WTC11 (cell line): ENCODE measurements at regions not wholly inside any gene's neighbourhood (a gene's known extent, or its start where the extent isn't known, plus 50 kb on each side); places are given as distances from the start of the nearest gene placed in this dataset.

ENCODE experiments used
- ATAC-seq: fragments of 200-7000 bp; cut with Tn5 transposase; 2 replicates; pipeline ENCODE4 v1.10.0; 2021; ENCODE audit warnings: mild to moderate bottlenecking, moderate library complexity
- CTCF ChIA-PET: fragments of 300-600 bp; sonication (Branson Sonifier 250); formaldehyde crosslinking; loops from one replicate; lab custom pipeline; 2021; ENCODE audit warnings: antibody characterized with exemption; lab: Charles Lee
- POLR2A ChIA-PET: fragments of 350-600 bp; sonication (Branson Sonifier 250); formaldehyde crosslinking; loops from one replicate; lab custom pipeline; 2021; ENCODE audit warnings: antibody characterized with exemption; lab: Charles Lee
- DNase-seq: peaks from one replicate; pipeline ENCODE4 v3.0.0; 2021; ENCODE audit warnings: low spot score
- H3K27ac Mint-ChIP-seq: 2 replicates; pipeline ENCODE4 v1.8.0; 2021; ENCODE audit warnings: mixed read lengths
- H3K27me3 Mint-ChIP-seq: 2 replicates; pipeline ENCODE4 v1.8.0; 2021; ENCODE audit warnings: low read depth, mild to moderate bottlenecking, moderate library complexity, mixed read lengths
- H3K36me3 Mint-ChIP-seq: 2 replicates; pipeline ENCODE4 v1.8.0; 2021; ENCODE audit warnings: mixed read lengths
- H3K4me1 Mint-ChIP-seq: 2 replicates; pipeline ENCODE4 v1.8.0; 2022; ENCODE audit warnings: mixed read lengths
- H3K4me3 Mint-ChIP-seq: 2 replicates; pipeline ENCODE4 v1.8.0; 2021; ENCODE audit warnings: mild to moderate bottlenecking, moderate library complexity, mixed read lengths
- H3K9me3 Mint-ChIP-seq: 2 replicates; pipeline ENCODE4 v1.8.0; 2021; ENCODE audit warnings: mixed read lengths
- CBFB ChIP-seq: sonication (generic); formaldehyde crosslinking; IDR thresholded peaks from 2 replicates; pipeline ENCODE4 v1.8.1; 2022; ENCODE audit warnings: mild to moderate bottlenecking, low read depth, missing genetic modification reagents
- ELF4 ChIP-seq: sonication (generic); formaldehyde crosslinking; IDR thresholded peaks from 2 replicates; pipeline ENCODE4 v1.8.1; 2022; ENCODE audit warnings: low read depth, mild to moderate bottlenecking, moderate library complexity, missing genetic modification reagents
- EMX1 ChIP-seq: fragments of 250-450 bp; sonication (Bioruptor Pico); IDR thresholded peaks from 2 replicates; pipeline ENCODE4 v1.8.0; 2021; ENCODE audit warnings: mild to moderate bottlenecking
- ESRRA ChIP-seq: sonication (generic); formaldehyde crosslinking; IDR thresholded peaks from 2 replicates; pipeline ENCODE4 v1.8.1; 2022; ENCODE audit warnings: mild to moderate bottlenecking, missing genetic modification reagents, borderline replicate concordance
- FOXJ3 ChIP-seq: sonication (generic); formaldehyde crosslinking; IDR thresholded peaks from 2 replicates; pipeline ENCODE4 v1.9.0; 2021; ENCODE audit warnings: missing genetic modification reagents, mild to moderate bottlenecking, borderline replicate concordance
- FOXK1 ChIP-seq: sonication (generic); formaldehyde crosslinking; IDR thresholded peaks from 2 replicates; pipeline ENCODE4 v1.8.0; 2022; ENCODE audit warnings: mild to moderate bottlenecking, moderate library complexity, missing genetic modification reagents
- GABPB1 ChIP-seq: sonication (generic); formaldehyde crosslinking; IDR thresholded peaks from 2 replicates; pipeline ENCODE4 v1.8.1; 2023; ENCODE audit warnings: mild to moderate bottlenecking, missing genetic modification reagents
- KAT7 ChIP-seq: sonication (generic); formaldehyde crosslinking; IDR thresholded peaks from 2 replicates; pipeline ENCODE4 v1.8.1; 2023; ENCODE audit warnings: missing genetic modification reagents, mild to moderate bottlenecking, borderline replicate concordance
- OVOL2 ChIP-seq: fragments of 250-450 bp; sonication (Bioruptor Pico); IDR thresholded peaks from 2 replicates; pipeline ENCODE4 v1.9.0; 2021; ENCODE audit warnings: mild to moderate bottlenecking, borderline replicate concordance
- RORB ChIP-seq: fragments of 250-450 bp; sonication (Bioruptor Pico); IDR thresholded peaks from 2 replicates; pipeline ENCODE4 v1.9.0; 2021; ENCODE audit warnings: mild to moderate bottlenecking
- SMAD3 ChIP-seq: sonication (generic); formaldehyde crosslinking; IDR thresholded peaks from 2 replicates; pipeline ENCODE4 v1.8.0; 2022; ENCODE audit warnings: missing genetic modification reagents, mild to moderate bottlenecking, borderline replicate concordance
- SOX15 ChIP-seq: fragments of 250-450 bp; sonication (Bioruptor Pico); IDR thresholded peaks from 2 replicates; pipeline ENCODE4 v1.9.0; 2021; ENCODE audit warnings: mild to moderate bottlenecking
- TEAD4 ChIP-seq: sonication (generic); formaldehyde crosslinking; IDR thresholded peaks from 2 replicates; pipeline ENCODE4 v1.8.0; 2022; ENCODE audit warnings: mild to moderate bottlenecking, missing genetic modification reagents
- ZBTB21 ChIP-seq: sonication (generic); formaldehyde crosslinking; IDR thresholded peaks from 2 replicates; pipeline ENCODE4 v1.8.1; 2023; ENCODE audit warnings: mild to moderate bottlenecking, missing genetic modification reagents, borderline replicate concordance
- ZNF317 ChIP-seq: sonication (generic); formaldehyde crosslinking; IDR thresholded peaks from 2 replicates; pipeline ENCODE4 v1.8.1; 2023; ENCODE audit warnings: low read depth, mild to moderate bottlenecking, moderate library complexity, missing genetic modification reagents, borderline replicate concordance
- ZNF416 ChIP-seq: fragments of 250-450 bp; sonication (Bioruptor Pico); IDR thresholded peaks from 2 replicates; pipeline ENCODE4 v1.9.0; 2021; ENCODE audit warnings: mild to moderate bottlenecking, inconsistent platforms
- TF ChIP-seq, protein P1 (sequence below): sonication (generic); formaldehyde crosslinking; IDR thresholded peaks from 2 replicates; pipeline ENCODE4 v1.8.1; 2022; ENCODE audit warnings: mild to moderate bottlenecking, moderate library complexity, missing genetic modification reagents
- TF ChIP-seq, protein P2 (sequence below): sonication (generic); formaldehyde crosslinking; IDR thresholded peaks from 2 replicates; pipeline ENCODE4 v1.8.1; 2022; ENCODE audit warnings: mild to moderate bottlenecking, missing genetic modification reagents, moderate library complexity, borderline replicate concordance
- TF ChIP-seq, protein P3 (sequence below): sonication (generic); formaldehyde crosslinking; IDR thresholded peaks from 2 replicates; pipeline ENCODE4 v1.8.1; 2023; ENCODE audit warnings: mild to moderate bottlenecking, missing genetic modification reagents
- TF ChIP-seq, protein P4 (sequence below): sonication (generic); formaldehyde crosslinking; IDR thresholded peaks from 2 replicates; pipeline ENCODE4 v1.8.0; 2022; ENCODE audit warnings: mild to moderate bottlenecking, missing genetic modification reagents
- TF ChIP-seq, protein P5 (sequence below): sonication (generic); formaldehyde crosslinking; IDR thresholded peaks from 2 replicates; pipeline ENCODE4 v1.8.1; 2022; ENCODE audit warnings: low read depth, mild to moderate bottlenecking, moderate library complexity, missing genetic modification reagents, borderline replicate concordance
- TF ChIP-seq, protein P6 (sequence below): sonication (generic); formaldehyde crosslinking; IDR thresholded peaks from 2 replicates; pipeline ENCODE4 v1.8.1; 2023; ENCODE audit warnings: mild to moderate bottlenecking, missing genetic modification reagents, moderate library complexity
- TF ChIP-seq, protein P7 (sequence below): fragments of 250-450 bp; sonication (Bioruptor Pico); IDR thresholded peaks from 2 replicates; pipeline ENCODE4 v1.9.0; 2021; ENCODE audit warnings: mild to moderate bottlenecking, borderline replicate concordance
- TF ChIP-seq, protein P8 (sequence below): fragments of 250-450 bp; sonication (Bioruptor Pico); IDR thresholded peaks from 2 replicates; pipeline ENCODE4 v1.9.0; 2021; ENCODE audit warnings: mild to moderate bottlenecking

DNA sequence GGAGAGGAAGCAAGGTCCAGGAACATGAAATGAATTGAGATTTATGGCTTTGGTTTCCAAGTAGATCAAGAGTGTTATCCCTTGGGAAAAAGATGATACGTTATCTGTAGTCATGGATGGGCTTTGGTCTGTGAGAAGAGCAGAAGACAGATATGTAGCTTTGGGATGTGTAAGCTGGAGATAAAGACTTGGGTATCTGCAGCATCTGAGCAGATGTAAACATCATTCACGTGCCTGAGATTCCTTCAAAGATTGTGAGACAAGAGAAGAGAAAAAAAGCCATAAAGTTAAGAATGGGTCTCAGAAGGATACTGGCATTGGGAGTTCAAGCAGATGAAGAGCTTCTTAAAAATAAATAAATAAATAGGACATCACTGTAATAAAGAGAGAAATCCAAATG is 217.8 kb downstream of the PTPRC start:
- Mint-ChIP-seq H3K36me3 (no peaks in the 10 kb centered on the region), H3K4me1 (no peaks in the 10 kb centered on the region)
- TF ChIP-seq ZBTB21: no peak
- TF ChIP-seq, protein P1, sequence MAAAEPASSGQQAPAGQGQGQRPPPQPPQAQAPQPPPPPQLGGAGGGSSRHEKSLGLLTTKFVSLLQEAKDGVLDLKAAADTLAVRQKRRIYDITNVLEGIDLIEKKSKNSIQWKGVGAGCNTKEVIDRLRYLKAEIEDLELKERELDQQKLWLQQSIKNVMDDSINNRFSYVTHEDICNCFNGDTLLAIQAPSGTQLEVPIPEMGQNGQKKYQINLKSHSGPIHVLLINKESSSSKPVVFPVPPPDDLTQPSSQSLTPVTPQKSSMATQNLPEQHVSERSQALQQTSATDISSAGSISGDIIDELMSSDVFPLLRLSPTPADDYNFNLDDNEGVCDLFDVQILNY: no peak
- no peak for TF ChIP-seq TEAD4
- TF ChIP-seq, protein P2, sequence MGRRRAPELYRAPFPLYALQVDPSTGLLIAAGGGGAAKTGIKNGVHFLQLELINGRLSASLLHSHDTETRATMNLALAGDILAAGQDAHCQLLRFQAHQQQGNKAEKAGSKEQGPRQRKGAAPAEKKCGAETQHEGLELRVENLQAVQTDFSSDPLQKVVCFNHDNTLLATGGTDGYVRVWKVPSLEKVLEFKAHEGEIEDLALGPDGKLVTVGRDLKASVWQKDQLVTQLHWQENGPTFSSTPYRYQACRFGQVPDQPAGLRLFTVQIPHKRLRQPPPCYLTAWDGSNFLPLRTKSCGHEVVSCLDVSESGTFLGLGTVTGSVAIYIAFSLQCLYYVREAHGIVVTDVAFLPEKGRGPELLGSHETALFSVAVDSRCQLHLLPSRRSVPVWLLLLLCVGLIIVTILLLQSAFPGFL: no peak
- TF ChIP-seq RORB (CRISPR knock-in tag): no peak
- TF ChIP-seq ZNF416 (CRISPR knock-in tag): no peak
- no peak for TF ChIP-seq FOXJ3 (CRISPR knock-in tag)
- TF ChIP-seq SMAD3: no peak
- TF ChIP-seq, protein P3, sequence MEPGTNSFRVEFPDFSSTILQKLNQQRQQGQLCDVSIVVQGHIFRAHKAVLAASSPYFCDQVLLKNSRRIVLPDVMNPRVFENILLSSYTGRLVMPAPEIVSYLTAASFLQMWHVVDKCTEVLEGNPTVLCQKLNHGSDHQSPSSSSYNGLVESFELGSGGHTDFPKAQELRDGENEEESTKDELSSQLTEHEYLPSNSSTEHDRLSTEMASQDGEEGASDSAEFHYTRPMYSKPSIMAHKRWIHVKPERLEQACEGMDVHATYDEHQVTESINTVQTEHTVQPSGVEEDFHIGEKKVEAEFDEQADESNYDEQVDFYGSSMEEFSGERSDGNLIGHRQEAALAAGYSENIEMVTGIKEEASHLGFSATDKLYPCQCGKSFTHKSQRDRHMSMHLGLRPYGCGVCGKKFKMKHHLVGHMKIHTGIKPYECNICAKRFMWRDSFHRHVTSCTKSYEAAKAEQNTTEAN (CRISPR knock-in tag): no peak
- TF ChIP-seq GABPB1 (CRISPR knock-in tag): no peak
- TF ChIP-seq, protein P4, sequence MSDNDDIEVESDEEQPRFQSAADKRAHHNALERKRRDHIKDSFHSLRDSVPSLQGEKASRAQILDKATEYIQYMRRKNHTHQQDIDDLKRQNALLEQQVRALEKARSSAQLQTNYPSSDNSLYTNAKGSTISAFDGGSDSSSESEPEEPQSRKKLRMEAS (CRISPR knock-in tag): no peak
- TF ChIP-seq CBFB (CRISPR knock-in tag): no peak
- no peak for TF ChIP-seq KAT7 (CRISPR knock-in tag)
- TF ChIP-seq OVOL2 (CRISPR knock-in tag): no peak
- TF ChIP-seq ESRRA (CRISPR knock-in tag): no peak
- TF ChIP-seq, all 79 proteins: peak for 0
- Mint-ChIP-seq H3K9me3 (peaks cover 4% of the 10 kb centered on the region; the same call in 1 of the 2 replicates), H3K27me3 (no peaks in the 10 kb centered on the region), H3K27ac (no peak overlapping the region), H3K4me3 (no peak overlapping the region)
- ChIA-PET CTCF (no interaction called here), POLR2A (interaction anchor here (0.7 kb wide), 1 partner anchor 12 kb away, joined by 3 read pairs; no protein-coding TSS in a partner anchor)
- ATAC-seq: no peak
- no peak for DNase-seq

DNA sequence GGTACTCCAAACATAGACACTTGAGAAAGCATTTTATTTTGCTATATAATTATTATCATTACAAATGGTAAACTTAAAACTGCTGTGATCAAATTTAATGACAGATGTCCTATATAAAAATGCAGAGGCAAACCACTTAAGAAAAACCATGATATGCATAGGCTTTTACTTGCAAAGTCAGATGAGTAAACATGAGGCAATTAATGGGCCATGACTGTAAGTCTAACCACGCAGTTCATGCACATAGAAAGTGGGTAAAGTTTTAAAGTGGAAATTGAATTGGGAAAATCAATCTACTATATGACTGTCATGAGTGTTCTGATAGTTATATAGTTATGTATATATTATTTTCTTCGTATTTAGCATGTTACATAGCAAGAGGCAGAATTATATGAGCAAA is 219.2 kb downstream of the PTPRC start:
- Mint-ChIP-seq H3K36me3 (no peaks in the 10 kb centered on the region), H3K27ac (no peak overlapping the region), H3K4me1 (no peaks in the 10 kb centered on the region), H3K9me3 (peaks cover 4% of the 10 kb centered on the region; the same call in 1 of the 2 replicates), H3K27me3 (no peaks in the 10 kb centered on the region), H3K4me3 (no peak overlapping the region)
- no peak for DNase-seq
- no peak for ATAC-seq
- POLR2A ChIA-PET: no interaction called here
- TF ChIP-seq, protein P5, sequence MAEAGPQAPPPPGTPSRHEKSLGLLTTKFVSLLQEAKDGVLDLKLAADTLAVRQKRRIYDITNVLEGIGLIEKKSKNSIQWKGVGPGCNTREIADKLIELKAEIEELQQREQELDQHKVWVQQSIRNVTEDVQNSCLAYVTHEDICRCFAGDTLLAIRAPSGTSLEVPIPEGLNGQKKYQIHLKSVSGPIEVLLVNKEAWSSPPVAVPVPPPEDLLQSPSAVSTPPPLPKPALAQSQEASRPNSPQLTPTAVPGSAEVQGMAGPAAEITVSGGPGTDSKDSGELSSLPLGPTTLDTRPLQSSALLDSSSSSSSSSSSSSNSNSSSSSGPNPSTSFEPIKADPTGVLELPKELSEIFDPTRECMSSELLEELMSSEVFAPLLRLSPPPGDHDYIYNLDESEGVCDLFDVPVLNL: no peak
- TF ChIP-seq SOX15 (no peak), FOXK1 (CRISPR knock-in tag) (no peak)
- CTCF ChIA-PET: no interaction called here

DNA sequence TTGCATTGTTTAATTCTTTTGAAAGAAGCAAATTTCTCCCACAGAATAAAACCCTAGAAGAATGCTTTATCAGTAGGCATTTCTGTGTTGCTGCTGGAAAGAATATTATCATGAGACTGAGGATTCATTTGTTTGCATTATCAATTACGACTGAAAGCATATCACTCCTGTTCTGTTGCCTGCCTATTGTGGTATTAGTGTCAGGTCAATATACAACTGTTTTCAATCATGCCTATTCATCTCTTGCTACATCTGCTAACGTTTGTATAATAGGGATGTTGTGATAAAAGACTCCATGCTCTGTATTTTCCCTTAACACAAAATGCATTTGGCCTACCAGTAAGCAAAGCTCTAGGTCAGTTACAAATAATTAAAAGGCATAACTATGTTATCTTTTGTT is 221.5 kb downstream of the PTPRC start:
- POLR2A ChIA-PET: no interaction called here
- no peaks in the 10 kb centered on the region for H3K36me3 Mint-ChIP-seq
- no peaks in the 10 kb centered on the region for H3K27me3 Mint-ChIP-seq
- ATAC-seq (no peak), DNase-seq (no peak)
- CTCF ChIA-PET: no interaction called here
- no peak overlapping the region for H3K27ac Mint-ChIP-seq
- no peaks in the 10 kb centered on the region for H3K4me1 Mint-ChIP-seq
- H3K9me3 Mint-ChIP-seq: no peaks in the 10 kb centered on the region
- no peak overlapping the region for H3K4me3 Mint-ChIP-seq
- TF ChIP-seq ELF4 (CRISPR knock-in tag) (no peak), EMX1 (CRISPR knock-in tag) (no peak), GABPB1 (CRISPR knock-in tag) (no peak), ZNF416 (CRISPR knock-in tag) (no peak), ZNF317 (CRISPR knock-in tag) (no peak)
- TF ChIP-seq, protein P6, sequence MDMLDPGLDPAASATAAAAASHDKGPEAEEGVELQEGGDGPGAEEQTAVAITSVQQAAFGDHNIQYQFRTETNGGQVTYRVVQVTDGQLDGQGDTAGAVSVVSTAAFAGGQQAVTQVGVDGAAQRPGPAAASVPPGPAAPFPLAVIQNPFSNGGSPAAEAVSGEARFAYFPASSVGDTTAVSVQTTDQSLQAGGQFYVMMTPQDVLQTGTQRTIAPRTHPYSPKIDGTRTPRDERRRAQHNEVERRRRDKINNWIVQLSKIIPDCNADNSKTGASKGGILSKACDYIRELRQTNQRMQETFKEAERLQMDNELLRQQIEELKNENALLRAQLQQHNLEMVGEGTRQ (CRISPR knock-in tag): no peak
- TF ChIP-seq, protein P7, sequence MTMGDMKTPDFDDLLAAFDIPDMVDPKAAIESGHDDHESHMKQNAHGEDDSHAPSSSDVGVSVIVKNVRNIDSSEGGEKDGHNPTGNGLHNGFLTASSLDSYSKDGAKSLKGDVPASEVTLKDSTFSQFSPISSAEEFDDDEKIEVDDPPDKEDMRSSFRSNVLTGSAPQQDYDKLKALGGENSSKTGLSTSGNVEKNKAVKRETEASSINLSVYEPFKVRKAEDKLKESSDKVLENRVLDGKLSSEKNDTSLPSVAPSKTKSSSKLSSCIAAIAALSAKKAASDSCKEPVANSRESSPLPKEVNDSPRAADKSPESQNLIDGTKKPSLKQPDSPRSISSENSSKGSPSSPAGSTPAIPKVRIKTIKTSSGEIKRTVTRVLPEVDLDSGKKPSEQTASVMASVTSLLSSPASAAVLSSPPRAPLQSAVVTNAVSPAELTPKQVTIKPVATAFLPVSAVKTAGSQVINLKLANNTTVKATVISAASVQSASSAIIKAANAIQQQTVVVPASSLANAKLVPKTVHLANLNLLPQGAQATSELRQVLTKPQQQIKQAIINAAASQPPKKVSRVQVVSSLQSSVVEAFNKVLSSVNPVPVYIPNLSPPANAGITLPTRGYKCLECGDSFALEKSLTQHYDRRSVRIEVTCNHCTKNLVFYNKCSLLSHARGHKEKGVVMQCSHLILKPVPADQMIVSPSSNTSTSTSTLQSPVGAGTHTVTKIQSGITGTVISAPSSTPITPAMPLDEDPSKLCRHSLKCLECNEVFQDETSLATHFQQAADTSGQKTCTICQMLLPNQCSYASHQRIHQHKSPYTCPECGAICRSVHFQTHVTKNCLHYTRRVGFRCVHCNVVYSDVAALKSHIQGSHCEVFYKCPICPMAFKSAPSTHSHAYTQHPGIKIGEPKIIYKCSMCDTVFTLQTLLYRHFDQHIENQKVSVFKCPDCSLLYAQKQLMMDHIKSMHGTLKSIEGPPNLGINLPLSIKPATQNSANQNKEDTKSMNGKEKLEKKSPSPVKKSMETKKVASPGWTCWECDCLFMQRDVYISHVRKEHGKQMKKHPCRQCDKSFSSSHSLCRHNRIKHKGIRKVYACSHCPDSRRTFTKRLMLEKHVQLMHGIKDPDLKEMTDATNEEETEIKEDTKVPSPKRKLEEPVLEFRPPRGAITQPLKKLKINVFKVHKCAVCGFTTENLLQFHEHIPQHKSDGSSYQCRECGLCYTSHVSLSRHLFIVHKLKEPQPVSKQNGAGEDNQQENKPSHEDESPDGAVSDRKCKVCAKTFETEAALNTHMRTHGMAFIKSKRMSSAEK: no peak
- TF ChIP-seq, protein P8, sequence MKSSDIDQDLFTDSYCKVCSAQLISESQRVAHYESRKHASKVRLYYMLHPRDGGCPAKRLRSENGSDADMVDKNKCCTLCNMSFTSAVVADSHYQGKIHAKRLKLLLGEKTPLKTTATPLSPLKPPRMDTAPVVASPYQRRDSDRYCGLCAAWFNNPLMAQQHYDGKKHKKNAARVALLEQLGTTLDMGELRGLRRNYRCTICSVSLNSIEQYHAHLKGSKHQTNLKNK: no peak
